Transverse colon (tissue), 4 donors: ENCODE measurements at regions not wholly inside any gene's neighbourhood (a gene's known extent, or its start where the extent isn't known, plus 50 kb on each side); places are given as distances from the start of the nearest gene placed in this dataset.

Source experiments
- DNase-seq: peaks from one replicate; pipeline ENCODE4 v3.0.0-alpha.2; 2019
- H3K27ac ChIP-seq, 4 donors: fragments of 200-600 bp; sonication (generic); 2 replicates each; pipeline ENCODE4 v1.5.1; 2016 to 2018; ENCODE audit warnings: inconsistent platforms in 4 of 4
- H3K27me3 ChIP-seq: fragments of 200-600 bp; sonication (generic); 2 replicates; pipeline ENCODE4 v1.5.1; 2017; ENCODE audit warnings: inconsistent platforms
- H3K36me3 ChIP-seq, 4 donors: fragments of 200-600 bp; sonication (generic); 2 replicates each; pipeline ENCODE4 v1.5.1; 2017 to 2019; ENCODE audit warnings: inconsistent platforms in 4 of 4
- H3K4me1 ChIP-seq, 4 donors: fragments of 200-600 bp; sonication (generic); 2 replicates each; pipeline ENCODE4 v1.5.1; 2017 to 2020; ENCODE audit warnings: inconsistent platforms in 4 of 4
- H3K4me3 ChIP-seq, 4 donors: fragments of 200-600 bp; sonication (generic); 1 replicate in 1 of 4; 2 replicates in 3 of 4; pipeline versions ENCODE4 v1.5.1 to v1.6.1; 2017 to 2019; ENCODE audit warnings: inconsistent platforms in 4 of 4
- H3K9me3 ChIP-seq, 2 donors: fragments of 200-600 bp; sonication (generic); 2 replicates each; pipeline ENCODE4 v1.5.1; 2017 to 2019; ENCODE audit warnings: inconsistent platforms in 2 of 2
- CTCF ChIP-seq, 5 experiments: fragments of 200-600 bp in 3 of 5; fragments of 450-650 bp in 2 of 5; sonication (generic) in 3 of 5; IDR thresholded peaks; 1 replicate in 2 of 5; 2 replicates in 3 of 5; pipeline ENCODE4 v1.5.1; 2016 to 2017; ENCODE audit warnings: antibody characterized with exemption in 5 of 5, inconsistent platforms in 3 of 5, mild to moderate bottlenecking in 2 of 5, moderate library complexity in 1 of 5
- EP300 ChIP-seq: sonication (generic); formaldehyde crosslinking; IDR thresholded peaks from one replicate; pipeline ENCODE4 v1.6.1; 2017; ENCODE audit warnings: antibody characterized with exemption, low read depth
- POLR2A ChIP-seq: fragments of 450-650 bp; IDR thresholded peaks from one replicate; pipeline ENCODE4 v1.6.1; 2016; ENCODE audit warnings: antibody characterized with exemption, mild to moderate bottlenecking, moderate library complexity
- POLR2AphosphoS5 ChIP-seq, 3 donors: sonication (generic); formaldehyde crosslinking; IDR thresholded peaks; one replicate each; pipeline ENCODE4 v1.6.1; 2016; ENCODE audit warnings: antibody characterized with exemption in 3 of 3
- WGBS, 2 donors: methylation state at CpG; one replicate each; pipeline ENCODE4 v1.1.5; 2018; ENCODE audit warnings: low coverage in 1 of 2; 5-methylcytosine and 5-hydroxymethylcytosine counted together
- in situ Hi-C, 4 donors: fragments of 200-750 bp; cut with MboI; loops; one replicate each; pipeline versions ENCODE4 v1.15.0 to v1.15.1; 2017; ENCODE audit warnings: low sequenced_read_pairs in 3 of 4, low pct_ligation_motif_present in 1 of 4, low pct_unique_long_range_greater_than_20kb in 1 of 4
- intact Hi-C: fragments of 100-400 bp; cut with DNase I; formaldehyde crosslinking; loops from one replicate; pipeline ENCODE4 v1.15.1; 2023; ENCODE audit warnings: low total_unique reads

- no peak for DNase-seq
- Histone ChIP-seq H3K4me1 (no peaks in the 10 kb centered on the region), H3K27me3 (no peaks in the 10 kb centered on the region), H3K4me3 (no peak overlapping the region), H3K36me3 (no peaks in the 10 kb centered on the region), H3K27ac (no peak overlapping the region), H3K9me3 (no peaks in the 10 kb centered on the region)
- TF ChIP-seq POLR2AphosphoS5 (IDR thresholded peaks at IDR 0.05) = no peak
- TF ChIP-seq EP300 = no peak
- no peak for TF ChIP-seq POLR2A
- intact Hi-C loops = no loop called here
- 72 to 86% methylated on average over 2 of the region's 2 CpGs for WGBS, 2 donors
- in situ Hi-C loops = no loop called here
These were observed 71.2 kb downstream of the ING1 start for GRCh38 chr13:110784704-110785103.

- intact Hi-C loops = no loop called here
These were observed 75.3 kb downstream of the ING1 start for GRCh38 chr13:110788778-110789177.

GRCh38 chr13:110789871-110790270 is 76.4 kb downstream of the ING1 start:
- H3K27ac ChIP-seq = no peak overlapping the region
- 71 to 96% methylated on average over 2 of the region's 2 CpGs for WGBS, 2 donors
- no peak for TF ChIP-seq POLR2A
- no peak for TF ChIP-seq POLR2AphosphoS5 (IDR thresholded peaks at IDR 0.05)
- TF ChIP-seq CTCF (IDR thresholded peaks at IDR 0.05) = no peak
- no peak for TF ChIP-seq EP300
- no peaks in the 10 kb centered on the region for H3K27me3 ChIP-seq
- in situ Hi-C loops = no loop called here
- intact Hi-C loops = no loop called here
- H3K9me3 ChIP-seq = peaks cover 5 to 6% of the 10 kb centered on the region in 2 donors
- no peaks in the 10 kb centered on the region for H3K4me1 ChIP-seq
- H3K36me3 ChIP-seq = no peaks in the 10 kb centered on the region
- H3K4me3 ChIP-seq = no peak overlapping the region
- DNase-seq = no peak

More at GRCh38 chr13:110788778-110789177, 75.3 kb downstream of the ING1 start:
- TF ChIP-seq CTCF (IDR thresholded peaks at IDR 0.05) (no peak), POLR2A (no peak), POLR2AphosphoS5 (IDR thresholded peaks at IDR 0.05) (no peak), EP300 (no peak)
- Histone ChIP-seq H3K27ac (no peak overlapping the region), H3K4me1 (no peaks in the 10 kb centered on the region), H3K27me3 (no peaks in the 10 kb centered on the region), H3K9me3 (peaks cover 5 to 6% of the 10 kb centered on the region in 2 donors), H3K36me3 (no peaks in the 10 kb centered on the region), H3K4me3 (no peak overlapping the region)
- 90 to 92% methylated on average over 14 of the region's 14 CpGs for WGBS, 2 donors
- in situ Hi-C loops = no loop called here
- no peak for DNase-seq

GRCh38 chr13:110790371-110790770 is 76.9 kb downstream of the ING1 start:
- TF ChIP-seq POLR2AphosphoS5 (IDR thresholded peaks at IDR 0.05) (no peak), EP300 (no peak), POLR2A (no peak), CTCF (IDR thresholded peaks at IDR 0.05) (no peak)
- H3K36me3 ChIP-seq = no peaks in the 10 kb centered on the region
- no peak for DNase-seq
- H3K4me1 ChIP-seq = no peaks in the 10 kb centered on the region
- intact Hi-C loops (no loop called here), in situ Hi-C loops (no loop called here)
- no peaks in the 10 kb centered on the region for H3K27me3 ChIP-seq
- H3K9me3 ChIP-seq = peaks cover 5 to 6% of the 10 kb centered on the region in 2 donors
- 89 to 100% methylated on average over 2 to 3 of the region's 3 CpGs for WGBS, 2 donors
- no peak overlapping the region for H3K4me3 ChIP-seq
- H3K27ac ChIP-seq = no peak overlapping the region

GRCh38 chr13:110794209-110794608 is 80.7 kb downstream of the ING1 start:
- in situ Hi-C loops = no loop called here
- no peak for TF ChIP-seq POLR2AphosphoS5 (IDR thresholded peaks at IDR 0.05)
- no peak for TF ChIP-seq CTCF (IDR thresholded peaks at IDR 0.05)
- TF ChIP-seq EP300 = no peak
- TF ChIP-seq POLR2A = no peak
- no peaks in the 10 kb centered on the region for H3K27me3 ChIP-seq
- WGBS, 2 donors = 81% methylated on average over 7 of the region's 7 CpGs; no CpG with 5 or more reads in 1 of the 2 donors
- H3K27ac ChIP-seq = no peak overlapping the region
- no peaks in the 10 kb centered on the region for H3K36me3 ChIP-seq
- H3K4me3 ChIP-seq = no peak overlapping the region
- DNase-seq = no peak
- H3K4me1 ChIP-seq = no peaks in the 10 kb centered on the region
- intact Hi-C loops = no loop called here
- H3K9me3 ChIP-seq = peaks cover 5 to 6% of the 10 kb centered on the region in 2 donors
